ENCODE measurements at regions not wholly inside any gene's neighbourhood (a gene's known extent, or its start where the extent isn't known, plus 50 kb on each side); places are given as distances from the start of the nearest gene placed in this dataset.

GRCh38 chr6:144335311-144335861 is 50.3 kb downstream of the UTRN start:
- Mint-ChIP-seq H3K4me3 (ENCODE audit: unreplicated experiment) (no peak overlapping the region), H3K9me3 (ENCODE audit: unreplicated experiment) (no peaks in the 10 kb centered on the region), H3K27me3 (ENCODE audit: unreplicated experiment) (peaks cover 5% of the 10 kb centered on the region), H3K27ac (ENCODE audit: unreplicated experiment) (no peak overlapping the region), H3K4me1 (ENCODE audit: unreplicated experiment) (peaks cover 45% of the 10 kb centered on the region), H3K36me3 (ENCODE audit: low read depth, unreplicated experiment) (no peaks in the 10 kb centered on the region)
- TF ChIP-seq CTCF (IDR thresholded peaks at IDR 0.05; ENCODE audit: unreplicated experiment): no peak
- no peak for DNase-seq (ENCODE audit: low spot score)

GRCh38 chr6:144335914-144336313 is 50.8 kb downstream of the UTRN start:
- peaks cover 5% of the 10 kb centered on the region for H3K27me3 Mint-ChIP-seq (ENCODE audit: unreplicated experiment)
- H3K4me1 Mint-ChIP-seq (ENCODE audit: unreplicated experiment): peaks cover 41% of the 10 kb centered on the region
- H3K4me3 Mint-ChIP-seq (ENCODE audit: unreplicated experiment): no peak overlapping the region
- TF ChIP-seq CTCF (IDR thresholded peaks at IDR 0.05; ENCODE audit: unreplicated experiment): no peak
- H3K27ac Mint-ChIP-seq (ENCODE audit: unreplicated experiment): no peak overlapping the region
- no peaks in the 10 kb centered on the region for H3K9me3 Mint-ChIP-seq (ENCODE audit: unreplicated experiment)
- DNase-seq (ENCODE audit: low spot score): no peak
- no peaks in the 10 kb centered on the region for H3K36me3 Mint-ChIP-seq (ENCODE audit: low read depth, unreplicated experiment)

- no peak for TF ChIP-seq CTCF (IDR thresholded peaks at IDR 0.05; ENCODE audit: unreplicated experiment)
- Mint-ChIP-seq H3K9me3 (ENCODE audit: unreplicated experiment) (no peaks in the 10 kb centered on the region), H3K36me3 (ENCODE audit: low read depth, unreplicated experiment) (no peaks in the 10 kb centered on the region), H3K27ac (ENCODE audit: unreplicated experiment) (no peak overlapping the region), H3K4me3 (ENCODE audit: unreplicated experiment) (no peak overlapping the region), H3K27me3 (ENCODE audit: unreplicated experiment) (peaks cover 4% of the 10 kb centered on the region), H3K4me1 (ENCODE audit: unreplicated experiment) (peaks cover 37% of the 10 kb centered on the region)
- DNase-seq (ENCODE audit: low spot score): no peak
Measured at GRCh38 chr6:144336900-144337299, 51.8 kb downstream of the UTRN start.

- H3K4me3 Mint-ChIP-seq (ENCODE audit: unreplicated experiment): no peak overlapping the region
- H3K4me1 Mint-ChIP-seq (ENCODE audit: unreplicated experiment): peaks cover 44% of the 10 kb centered on the region
- no peaks in the 10 kb centered on the region for H3K36me3 Mint-ChIP-seq (ENCODE audit: low read depth, unreplicated experiment)
- peaks cover 4% of the 10 kb centered on the region for H3K27me3 Mint-ChIP-seq (ENCODE audit: unreplicated experiment)
- no peak for TF ChIP-seq CTCF (IDR thresholded peaks at IDR 0.05; ENCODE audit: unreplicated experiment)
- no peak for DNase-seq (ENCODE audit: low spot score)
- H3K9me3 Mint-ChIP-seq (ENCODE audit: unreplicated experiment): no peaks in the 10 kb centered on the region
- no peak overlapping the region for H3K27ac Mint-ChIP-seq (ENCODE audit: unreplicated experiment)
Measured at GRCh38 chr6:144338474-144338873, 53.3 kb downstream of the UTRN start.

- Mint-ChIP-seq H3K27me3 (ENCODE audit: unreplicated experiment) (peaks cover 4% of the 10 kb centered on the region), H3K9me3 (ENCODE audit: unreplicated experiment) (no peaks in the 10 kb centered on the region), H3K4me3 (ENCODE audit: unreplicated experiment) (no peak overlapping the region), H3K4me1 (ENCODE audit: unreplicated experiment) (peaks cover 46% of the 10 kb centered on the region), H3K36me3 (ENCODE audit: low read depth, unreplicated experiment) (no peaks in the 10 kb centered on the region), H3K27ac (ENCODE audit: unreplicated experiment) (no peak overlapping the region)
- TF ChIP-seq CTCF (IDR thresholded peaks at IDR 0.05; ENCODE audit: unreplicated experiment): no peak
- DNase-seq (ENCODE audit: low spot score): no peak
Measured at GRCh38 chr6:144338951-144339700, 54.0 kb downstream of the UTRN start.

Data from endothelial cell (in vitro differentiated cells).